ENCODE measurements at regions not wholly inside any gene's neighbourhood (a gene's known extent, or its start where the extent isn't known, plus 50 kb on each side); places are given as distances from the start of the nearest gene placed in this dataset.
"Not testable (repeated sequence)": the region's sequence is repeated elsewhere in the genome, so short reads cannot be mapped to it uniquely, and the experiment has no call there.

GRCh38 chr7:50898604-50899477 is 116.1 kb upstream of the GRB10 start:
- not testable (repeated sequence) for TF ChIP-seq REST (IDR thresholded peaks at IDR 0.05; ENCODE audit: insufficient replicate concordance, low read depth); POLR2AphosphoS5 (IDR thresholded peaks at IDR 0.05; ENCODE audit: low read depth)
